Adrenal gland (tissue), 5 donors: ENCODE measurements at regions not wholly inside any gene's neighbourhood (a gene's known extent, or its start where the extent isn't known, plus 50 kb on each side); places are given as distances from the start of the nearest gene placed in this dataset.

Source experiments
- POLR2A ChIP-seq, 2 donors: fragments of 450-650 bp; IDR thresholded peaks; one replicate each; pipeline ENCODE4 v1.6.1; 2017; ENCODE audit warnings: antibody characterized with exemption in 2 of 2, mild to moderate bottlenecking in 2 of 2, moderate library complexity in 1 of 2
- TF ChIP-seq, protein P1 (sequence below), 6 experiments: fragments of 450-650 bp in 4 of 6; fragments of 200-600 bp in 2 of 6; sonication (generic) in 1 of 6; IDR thresholded peaks; 1 replicate in 5 of 6; 2 replicates in 1 of 6; pipeline versions ENCODE4 v1.5.1 to v1.8.0; 2016 to 2021; ENCODE audit warnings: antibody characterized with exemption in 6 of 6, mild to moderate bottlenecking in 2 of 6, moderate library complexity in 1 of 6
- donor health status: DM: no; HTN: no; CAD: no.

DNA sequence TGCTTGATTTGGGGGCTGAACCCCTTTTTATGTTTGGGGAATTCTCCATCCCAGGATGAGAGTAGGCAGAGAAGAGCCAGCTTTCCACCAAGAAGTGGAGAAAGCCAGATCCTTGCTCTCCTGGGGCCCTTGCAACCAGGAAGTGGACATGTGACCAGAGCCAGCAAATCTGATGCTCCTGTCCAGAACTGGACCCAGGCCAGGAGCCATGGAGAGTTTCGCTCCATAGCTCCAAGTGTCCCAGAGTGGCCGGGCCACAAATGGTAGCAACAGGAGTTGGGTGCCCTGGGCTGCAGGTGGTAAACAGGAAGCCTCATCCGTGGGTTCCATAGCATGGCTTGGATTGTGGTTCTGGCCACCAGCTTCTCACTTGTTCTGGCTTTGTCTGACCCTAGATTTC is 93.9 kb upstream of the CD82 start:
- no peak for TF ChIP-seq POLR2A (IDR thresholded peaks at IDR 0.05)
- TF ChIP-seq, protein P1, sequence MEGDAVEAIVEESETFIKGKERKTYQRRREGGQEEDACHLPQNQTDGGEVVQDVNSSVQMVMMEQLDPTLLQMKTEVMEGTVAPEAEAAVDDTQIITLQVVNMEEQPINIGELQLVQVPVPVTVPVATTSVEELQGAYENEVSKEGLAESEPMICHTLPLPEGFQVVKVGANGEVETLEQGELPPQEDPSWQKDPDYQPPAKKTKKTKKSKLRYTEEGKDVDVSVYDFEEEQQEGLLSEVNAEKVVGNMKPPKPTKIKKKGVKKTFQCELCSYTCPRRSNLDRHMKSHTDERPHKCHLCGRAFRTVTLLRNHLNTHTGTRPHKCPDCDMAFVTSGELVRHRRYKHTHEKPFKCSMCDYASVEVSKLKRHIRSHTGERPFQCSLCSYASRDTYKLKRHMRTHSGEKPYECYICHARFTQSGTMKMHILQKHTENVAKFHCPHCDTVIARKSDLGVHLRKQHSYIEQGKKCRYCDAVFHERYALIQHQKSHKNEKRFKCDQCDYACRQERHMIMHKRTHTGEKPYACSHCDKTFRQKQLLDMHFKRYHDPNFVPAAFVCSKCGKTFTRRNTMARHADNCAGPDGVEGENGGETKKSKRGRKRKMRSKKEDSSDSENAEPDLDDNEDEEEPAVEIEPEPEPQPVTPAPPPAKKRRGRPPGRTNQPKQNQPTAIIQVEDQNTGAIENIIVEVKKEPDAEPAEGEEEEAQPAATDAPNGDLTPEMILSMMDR (IDR thresholded peaks at IDR 0.05) = no peak
